Astrocyte of the cerebellum (primary cell): ENCODE measurements at regions not wholly inside any gene's neighbourhood (a gene's known extent, or its start where the extent isn't known, plus 50 kb on each side); places are given as distances from the start of the nearest gene placed in this dataset.
A peak's percentile ranks its signal among the peaks of the same experiment; 100 is the strongest.
"Not testable (repeated sequence)": the region's sequence is repeated elsewhere in the genome, so short reads cannot be mapped to it uniquely, and the experiment has no call there.

Source experiments
- DNase-seq: peaks from one replicate; pipeline ENCODE4 v3.0.0-alpha.2; 2011; ENCODE audit warnings: low read depth
- H3K4me3 ChIP-seq: 2 replicates; pipeline ENCODE4 v1.5.1; 2011; ENCODE audit warnings: mild to moderate bottlenecking, low read depth, low read length, moderate library complexity
- in situ Hi-C: cut with HindIII; loops from 2 replicates; pipeline ENCODE4 v1.10.0; 2017; ENCODE audit warnings: low sequenced_read_pairs

GRCh38 chr15:84476364-84477033, 124.3 kb upstream of the ZSCAN2 start:
- in situ Hi-C loops, DNase-seq, H3K4me3 ChIP-seq: not testable (repeated sequence)

- DNase-seq, H3K4me3 ChIP-seq, in situ Hi-C loops: not testable (repeated sequence)
These were observed 123.3 kb upstream of the ZSCAN2 start for GRCh38 chr15:84477550-84477949.

GRCh38 chr15:84480174-84480681, 120.6 kb upstream of the ZSCAN2 start:
- DNase-seq, in situ Hi-C loops, H3K4me3 ChIP-seq: not testable (repeated sequence)

GRCh38 chr15:84483859-84484258, 117.0 kb upstream of the ZSCAN2 start:
- DNase-seq, in situ Hi-C loops, H3K4me3 ChIP-seq: not testable (repeated sequence)

DNA sequence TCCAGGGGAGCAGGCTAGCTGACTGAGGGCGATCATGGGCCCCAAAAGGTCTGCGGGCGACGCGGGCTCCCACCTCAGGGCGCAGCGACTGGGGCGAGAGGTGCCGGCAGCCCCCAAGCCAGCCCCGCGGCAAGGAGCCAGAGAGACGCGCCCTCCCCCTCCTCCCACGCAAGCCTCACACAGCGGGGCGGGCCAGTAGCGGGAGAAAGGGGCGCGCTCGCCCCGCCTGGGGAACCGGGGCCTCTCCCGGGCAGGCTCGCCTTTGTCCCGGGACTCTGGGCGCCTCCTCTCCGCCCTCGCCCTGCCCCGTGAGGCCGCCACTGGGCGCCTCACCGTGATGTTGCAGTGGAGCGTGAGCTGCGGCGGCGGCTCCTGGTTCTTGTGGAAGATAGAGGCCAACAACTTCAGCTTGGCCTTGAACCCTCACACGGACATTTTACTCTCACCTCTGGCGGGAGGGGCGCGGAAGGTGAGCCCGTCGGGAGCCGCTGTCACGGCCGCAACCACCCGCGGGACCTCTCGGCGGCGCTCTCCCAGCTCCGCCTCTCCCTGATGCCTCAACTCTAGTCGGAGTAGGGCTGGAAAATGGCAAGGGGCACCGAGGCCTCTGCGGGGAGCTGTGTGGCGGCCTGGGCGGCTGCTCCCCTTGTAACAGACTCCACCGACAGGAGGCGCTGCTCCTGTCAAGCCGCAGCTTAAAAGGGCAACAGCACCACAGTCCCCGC, 100.5 kb upstream of the ZSCAN2 start:
- H3K4me3 ChIP-seq = peak overlapping the region; percentile 15
- DNase-seq, in situ Hi-C loops: not testable (repeated sequence)

- in situ Hi-C loops, H3K4me3 ChIP-seq, DNase-seq: not testable (repeated sequence)
These were observed 97.7 kb upstream of the ZSCAN2 start for GRCh38 chr15:84503101-84503500.

DNA sequence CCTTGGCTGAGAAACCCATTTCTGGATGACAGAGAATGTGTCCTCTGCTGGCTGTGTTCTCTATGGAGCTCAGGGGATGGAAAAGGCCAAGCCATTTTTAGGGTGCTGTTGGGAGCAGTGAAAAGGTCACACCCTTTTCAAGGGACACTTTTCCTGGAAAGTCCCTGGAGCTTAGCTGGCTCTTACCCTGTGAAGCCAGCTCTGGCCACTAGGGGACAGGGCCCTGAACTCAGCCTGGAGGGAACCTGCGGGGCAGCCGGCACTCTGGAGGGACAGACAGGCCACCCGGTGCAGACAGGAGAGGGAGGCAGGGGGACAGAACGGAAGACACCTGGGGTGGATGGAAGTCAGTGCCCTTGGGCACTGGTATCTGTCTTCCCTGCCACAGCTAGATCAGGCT, 95.3 kb upstream of the ZSCAN2 start:
- DNase-seq, in situ Hi-C loops, H3K4me3 ChIP-seq: not testable (repeated sequence)

GRCh38 chr15:84512324-84512723, 88.5 kb upstream of the ZSCAN2 start:
- in situ Hi-C loops, DNase-seq: not testable (repeated sequence)

GRCh38 chr15:84516773-84517172, 84.0 kb upstream of the ZSCAN2 start:
- DNase-seq, in situ Hi-C loops, H3K4me3 ChIP-seq: not testable (repeated sequence)

More at GRCh38 chr15:84512324-84512723, 88.5 kb upstream of the ZSCAN2 start:
- not testable (repeated sequence) for H3K4me3 ChIP-seq

DNA sequence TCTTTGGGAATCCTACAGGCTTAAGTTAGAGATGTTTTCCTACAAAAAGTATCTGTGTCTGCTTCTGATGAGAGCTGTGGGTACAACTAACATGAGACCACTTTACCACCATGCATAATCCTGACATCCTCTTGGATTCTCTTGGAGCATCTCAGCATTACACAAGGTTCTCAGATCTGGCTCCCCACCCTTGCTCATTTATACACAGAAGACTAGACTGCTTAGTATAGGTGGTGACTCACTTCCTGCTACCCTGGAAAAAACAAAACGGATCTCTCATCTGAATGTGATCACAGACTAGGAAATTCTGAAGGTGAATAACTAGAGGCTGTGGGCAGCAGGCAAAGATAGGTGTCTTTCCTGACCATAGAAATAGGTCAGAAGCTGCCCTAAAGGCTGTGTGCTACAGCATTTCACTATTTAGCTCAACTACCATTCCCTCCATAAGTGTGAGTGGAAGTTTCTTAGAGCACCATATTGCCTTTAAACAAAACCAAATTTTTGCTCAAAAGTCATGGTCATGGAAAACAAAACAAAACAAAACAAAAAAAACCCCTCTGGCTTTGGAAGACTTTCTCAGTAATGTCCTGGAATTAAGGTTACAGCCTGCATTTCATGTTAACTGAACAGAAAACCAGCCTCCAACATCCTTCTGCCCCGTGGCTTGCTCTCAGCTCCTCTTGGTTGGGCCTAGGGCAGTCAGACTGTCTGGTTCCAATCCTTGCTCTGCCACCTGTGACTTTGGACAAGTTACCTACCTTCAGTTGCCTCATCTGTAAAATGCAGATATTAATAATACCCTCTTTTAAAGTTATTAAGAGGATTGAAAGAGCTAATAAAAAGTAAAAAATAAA, 75.1 kb upstream of the ZSCAN2 start:
- H3K4me3 ChIP-seq, DNase-seq, in situ Hi-C loops: not testable (repeated sequence)

GRCh38 chr15:84530751-84531150, 70.1 kb upstream of the ZSCAN2 start:
- in situ Hi-C loops, DNase-seq, H3K4me3 ChIP-seq: not testable (repeated sequence)

DNA sequence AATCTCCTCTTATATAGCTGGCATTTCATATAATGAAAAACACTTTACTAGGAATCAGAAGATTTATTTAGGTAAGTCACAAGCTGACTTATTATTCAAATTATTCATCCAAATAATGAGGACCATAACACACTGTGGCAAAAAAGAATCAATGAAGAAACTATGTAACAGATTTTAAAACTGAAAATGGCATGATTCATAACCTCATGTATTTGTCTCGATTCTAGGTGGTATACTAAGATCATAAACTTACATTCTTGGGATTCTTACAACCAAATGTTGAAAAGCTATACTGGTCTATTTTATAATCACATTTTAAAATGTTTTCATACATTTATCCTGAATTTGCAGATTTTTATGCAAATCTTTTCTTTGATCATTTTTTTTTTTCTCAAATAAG, 69.6 kb upstream of the ZSCAN2 start:
- DNase-seq, H3K4me3 ChIP-seq, in situ Hi-C loops: not testable (repeated sequence)

DNA sequence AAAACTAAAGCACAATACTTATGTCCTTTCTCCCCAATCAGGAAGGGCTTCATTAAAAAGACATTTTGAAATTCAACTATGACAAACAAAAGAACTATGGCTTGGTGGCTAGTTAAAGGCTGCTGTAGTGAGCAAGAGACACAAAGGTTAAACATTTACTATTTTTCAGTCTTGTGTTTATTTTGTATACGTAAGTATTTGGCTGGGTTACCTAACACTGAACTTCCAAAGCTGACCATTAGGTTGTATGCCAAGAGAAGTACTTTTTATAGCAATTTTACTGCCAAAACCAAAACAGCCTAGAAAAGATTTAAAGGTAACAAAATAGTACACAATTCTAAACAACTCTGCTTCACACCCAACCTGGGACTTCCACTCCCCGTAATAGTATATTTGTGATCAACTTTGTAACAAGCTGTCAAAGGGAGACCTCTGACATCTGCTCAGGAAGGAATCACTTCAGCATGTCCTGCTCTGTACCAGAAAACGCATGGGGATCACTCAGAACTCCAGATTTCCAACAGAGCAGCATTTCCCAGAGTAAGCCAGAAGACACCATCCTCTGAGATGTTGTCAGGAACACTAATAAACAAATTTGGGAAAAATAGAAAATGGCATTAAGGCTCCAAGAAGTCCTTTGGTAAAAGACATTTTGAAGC, 69.0 kb upstream of the ZSCAN2 start:
- in situ Hi-C loops, H3K4me3 ChIP-seq, DNase-seq: not testable (repeated sequence)

- DNase-seq, H3K4me3 ChIP-seq, in situ Hi-C loops: not testable (repeated sequence)
These were observed 67.1 kb upstream of the ZSCAN2 start for GRCh38 chr15:84533705-84534104.

- in situ Hi-C loops, H3K4me3 ChIP-seq, DNase-seq: not testable (repeated sequence)
These were observed 66.1 kb upstream of the ZSCAN2 start for GRCh38 chr15:84534561-84535235.

GRCh38 chr15:84536181-84536580, 64.6 kb upstream of the ZSCAN2 start:
- in situ Hi-C loops, H3K4me3 ChIP-seq, DNase-seq: not testable (repeated sequence)
